Endothelial cell of umbilical vein (primary cell): ENCODE measurements at regions not wholly inside any gene's neighbourhood (a gene's known extent, or its start where the extent isn't known, plus 50 kb on each side); places are given as distances from the start of the nearest gene placed in this dataset.

Experiments used
- BruUV-seq: library from RNA; stranded (reverse); fragments of 400-500 nt; replicated peaks from 2 replicates; lab custom pipeline; 2021; lab: Mats Ljungman, UMichigan
- CTCF ChIA-PET: fragments of 300-600, 350-600 bp; sonication (Branson Sonifier 250); formaldehyde crosslinking; loops from one replicate; lab custom pipeline; 2021; ENCODE audit warnings: antibody characterized with exemption, inconsistent platforms; lab: Charles Lee
- POLR2A ChIA-PET: fragments of 300-600, 350-600 bp; sonication (Branson Sonifier 250); formaldehyde crosslinking; loops from one replicate; lab custom pipeline; 2021; ENCODE audit warnings: antibody characterized with exemption, inconsistent platforms; lab: Charles Lee
- DNase-seq: peaks from one replicate; pipeline ENCODE4 v3.0.0-alpha.2; 2011; ENCODE audit warnings: low read depth, low spot score
- FAIRE-seq: peaks from 2 replicates; lab custom pipeline; 2011; peaks lifted over from hg19 to GRCh38; lab: Jason Lieb, UNC
- H2AFZ ChIP-seq: 2 replicates; pipeline ENCODE4 v1.6.0; 2012; ENCODE audit warnings: low read depth, low read length, control low read depth, inconsistent platforms
- H3K27ac ChIP-seq: 2 replicates; pipeline ENCODE4 v1.5.1; 2011; ENCODE audit warnings: low read depth, mild to moderate bottlenecking, control low read depth, low read length, moderate library complexity; ENCODE audit not compliant: insufficient read depth
- H3K27me3 ChIP-seq, 2 experiments: 2 replicates each; pipeline versions ENCODE4 v1.6.0 to v1.6.1; 2011; ENCODE audit warnings: low read length in 2 of 2, mixed read lengths in 1 of 2; ENCODE audit not compliant: control insufficient read depth in 2 of 2, insufficient read depth in 2 of 2
- H3K36me3 ChIP-seq, 2 experiments: 2 replicates in 1 of 2; 3 replicates in 1 of 2; pipeline ENCODE4 v1.5.1; 2011; ENCODE audit warnings: low read length in 2 of 2, mild to moderate bottlenecking in 1 of 2, moderate library complexity in 1 of 2; ENCODE audit not compliant: control insufficient read depth in 2 of 2, insufficient read depth in 2 of 2; ENCODE audit errors: extremely low read depth in 1 of 2
- H3K4me1 ChIP-seq: 3 replicates; pipeline ENCODE4 v1.5.1; 2011; ENCODE audit warnings: mild to moderate bottlenecking, low read length; ENCODE audit not compliant: control insufficient read depth, insufficient read depth; ENCODE audit errors: extremely low read depth
- H3K4me2 ChIP-seq: 2 replicates; pipeline ENCODE4 v1.6.1; 2011; ENCODE audit warnings: low read length, control low read depth, mixed read lengths; ENCODE audit not compliant: insufficient read depth
- H3K4me3 ChIP-seq, 3 experiments: fragments of 200-600 bp in 1 of 3; sonication (generic), shearing (Covaris generic) in 1 of 3; replicated peaks in 1 of 3; 2 replicates each; pipeline ENCODE4 v1.5.1; 2011 to 2016; ENCODE audit warnings: control low read depth in 3 of 3, low read length in 3 of 3, mild to moderate bottlenecking in 2 of 3, inconsistent platforms in 1 of 3, low read depth in 1 of 3, moderate library complexity in 1 of 3; ENCODE audit not compliant: insufficient read depth in 1 of 3
- H3K79me2 ChIP-seq: 2 replicates; pipeline ENCODE4 v1.6.0; 2012; ENCODE audit warnings: low read length, inconsistent platforms; ENCODE audit not compliant: control insufficient read depth, insufficient read depth
- H3K9ac ChIP-seq: replicated peaks from 2 replicates; pipeline ENCODE3; 2011; ENCODE audit warnings: low read length, control low read depth; ENCODE audit not compliant: insufficient read depth; ENCODE audit errors: extremely low read depth
- H3K9me1 ChIP-seq: replicated peaks from 3 replicates; pipeline ENCODE4 v1.6.0; 2011; ENCODE audit warnings: mild to moderate bottlenecking, low read length; ENCODE audit not compliant: control insufficient read depth, insufficient read depth; ENCODE audit errors: extremely low read depth
- H3K9me3 ChIP-seq: replicated peaks from 2 replicates; pipeline ENCODE4 v1.5.1; 2012; ENCODE audit warnings: low read length, inconsistent platforms; ENCODE audit not compliant: control insufficient read depth, insufficient read depth
- H4K20me1 ChIP-seq: replicated peaks from 2 replicates; pipeline ENCODE3; 2011; ENCODE audit warnings: mild to moderate bottlenecking, low read length; ENCODE audit not compliant: control insufficient read depth, insufficient read depth; ENCODE audit errors: extremely low read depth
- EZH2 ChIP-seq: IDR thresholded peaks from 2 replicates; pipeline ENCODE4 v1.6.1; 2012; ENCODE audit warnings: borderline replicate concordance, low read depth, mild to moderate bottlenecking, moderate library complexity, low read length, inconsistent platforms; ENCODE audit not compliant: severe bottlenecking
- FOS ChIP-seq: IDR thresholded peaks from 2 replicates; pipeline ENCODE4 v1.6.1; 2011; ENCODE audit warnings: mild to moderate bottlenecking, low read length, moderate library complexity, borderline replicate concordance; ENCODE audit not compliant: insufficient read depth
- GATA2 ChIP-seq: IDR thresholded peaks from 2 replicates; pipeline ENCODE4 v1.7.0; 2011; ENCODE audit warnings: low read depth, mild to moderate bottlenecking, moderate library complexity, mixed read lengths, low read length; ENCODE audit not compliant: insufficient read length, insufficient read depth
- JUN ChIP-seq: IDR thresholded peaks from 2 replicates; pipeline ENCODE4 v1.6.1; 2011; ENCODE audit warnings: borderline replicate concordance, low read depth; ENCODE audit not compliant: insufficient read length, insufficient read depth
- MYC ChIP-seq: IDR thresholded peaks from one replicate; pipeline ENCODE4 v1.6.1; 2011; ENCODE audit warnings: mild to moderate bottlenecking, low read depth, low read length
- POLR2A ChIP-seq: IDR thresholded peaks from 2 replicates; pipeline ENCODE4 v1.6.1; 2012; ENCODE audit warnings: low read depth, mild to moderate bottlenecking, control low read depth, low read length
- POLR2AphosphoS5 ChIP-seq: IDR thresholded peaks from 2 replicates; pipeline ENCODE4 v1.6.1; 2012; ENCODE audit warnings: low read depth, mild to moderate bottlenecking, control low read depth, low read length, moderate library complexity; ENCODE audit not compliant: insufficient read depth
- dilution Hi-C: fragments of 300-500 bp; cut with MboI; formaldehyde crosslinking; loops from one replicate; pipeline ENCODE4 v1.15.0; 2019; ENCODE audit warnings: low sequenced_read_pairs; ENCODE audit not compliant: extremely low pct_ligation_motif_present
- intact Hi-C: fragments of 100-400 bp; cut with micrococcal nuclease; formaldehyde crosslinking; loops from one replicate; pipeline ENCODE4 v1.10.0; 2022
- TF ChIP-seq, protein P1 (sequence below), 2 donors: IDR thresholded peaks; 1 replicate in 1 of 2; 2 replicates in 1 of 2; pipeline ENCODE4 v1.5.1; 2011; ENCODE audit warnings: low read length in 2 of 2, mild to moderate bottlenecking in 2 of 2, moderate library complexity in 2 of 2, control low read depth in 1 of 2, inconsistent platforms in 1 of 2, low read depth in 1 of 2; ENCODE audit not compliant: insufficient read depth in 1 of 2; ENCODE audit errors: extremely low read depth in 1 of 2
- TF ChIP-seq, protein P2 (sequence below): IDR thresholded peaks from 2 replicates; pipeline ENCODE4 v1.6.1; 2011; ENCODE audit not compliant: insufficient read depth, insufficient read length

DNA sequence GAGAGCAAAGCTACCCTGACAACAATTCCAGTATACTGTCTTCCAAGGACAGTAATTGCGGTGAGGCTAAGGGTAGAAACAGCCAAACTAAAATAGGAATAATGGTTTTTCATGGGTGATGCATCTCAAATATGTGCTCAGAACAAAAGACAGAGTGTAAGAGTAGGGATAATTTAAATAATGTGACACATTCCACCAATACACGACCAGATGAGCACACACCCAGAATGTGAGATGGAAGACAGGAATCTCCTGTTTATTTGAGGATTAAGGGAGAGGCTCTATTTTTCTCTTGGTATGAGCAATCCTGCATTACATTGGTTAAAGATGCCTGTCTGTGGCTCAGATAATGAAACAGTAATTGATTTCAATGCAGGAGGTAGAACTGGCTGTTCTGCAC, 292.9 kb upstream of the ZFP64 start:
- POLR2A ChIA-PET: no interaction called here

More for the DNA sequence above, 292.9 kb upstream of the ZFP64 start:
- DNase-seq (no peak), FAIRE-seq (no peak)
- Histone ChIP-seq H3K27ac (no peak overlapping the region), H3K36me3 (no peaks in the 10 kb centered on the region), H2AFZ (no peak overlapping the region), H3K4me2 (no peak overlapping the region), H3K4me1 (no peaks in the 10 kb centered on the region), H3K4me3 (no peak overlapping the region), H3K9me3 (no peaks in the 10 kb centered on the region), H3K9me1 (no peaks in the 10 kb centered on the region), H4K20me1 (no peaks in the 10 kb centered on the region), H3K27me3 (no peaks in the 10 kb centered on the region), H3K9ac (no peak overlapping the region), H3K79me2 (no peaks in the 10 kb centered on the region)
- TF ChIP-seq POLR2AphosphoS5: no peak
- no peak for TF ChIP-seq POLR2A
- TF ChIP-seq, protein P1, sequence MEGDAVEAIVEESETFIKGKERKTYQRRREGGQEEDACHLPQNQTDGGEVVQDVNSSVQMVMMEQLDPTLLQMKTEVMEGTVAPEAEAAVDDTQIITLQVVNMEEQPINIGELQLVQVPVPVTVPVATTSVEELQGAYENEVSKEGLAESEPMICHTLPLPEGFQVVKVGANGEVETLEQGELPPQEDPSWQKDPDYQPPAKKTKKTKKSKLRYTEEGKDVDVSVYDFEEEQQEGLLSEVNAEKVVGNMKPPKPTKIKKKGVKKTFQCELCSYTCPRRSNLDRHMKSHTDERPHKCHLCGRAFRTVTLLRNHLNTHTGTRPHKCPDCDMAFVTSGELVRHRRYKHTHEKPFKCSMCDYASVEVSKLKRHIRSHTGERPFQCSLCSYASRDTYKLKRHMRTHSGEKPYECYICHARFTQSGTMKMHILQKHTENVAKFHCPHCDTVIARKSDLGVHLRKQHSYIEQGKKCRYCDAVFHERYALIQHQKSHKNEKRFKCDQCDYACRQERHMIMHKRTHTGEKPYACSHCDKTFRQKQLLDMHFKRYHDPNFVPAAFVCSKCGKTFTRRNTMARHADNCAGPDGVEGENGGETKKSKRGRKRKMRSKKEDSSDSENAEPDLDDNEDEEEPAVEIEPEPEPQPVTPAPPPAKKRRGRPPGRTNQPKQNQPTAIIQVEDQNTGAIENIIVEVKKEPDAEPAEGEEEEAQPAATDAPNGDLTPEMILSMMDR (IDR thresholded peaks at IDR 0.05; ENCODE audit: extremely low read depth in 1 of 2, insufficient read depth in 1 of 2, low read depth in 1 of 2, low read length in 2 of 2): no peak
- TF ChIP-seq EZH2: no peak
- no peak for TF ChIP-seq JUN
- no peak for TF ChIP-seq FOS
- no peak for TF ChIP-seq GATA2
- TF ChIP-seq, protein P2, sequence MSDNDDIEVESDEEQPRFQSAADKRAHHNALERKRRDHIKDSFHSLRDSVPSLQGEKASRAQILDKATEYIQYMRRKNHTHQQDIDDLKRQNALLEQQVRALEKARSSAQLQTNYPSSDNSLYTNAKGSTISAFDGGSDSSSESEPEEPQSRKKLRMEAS: no peak
- TF ChIP-seq MYC: no peak
- dilution Hi-C loops (no loop called here), intact Hi-C loops (no loop called here)
- no TSS peak for BruUV-seq
- CTCF ChIA-PET: interaction anchor here (1.1 to 1.9 kb wide), 3 partner anchors 13 to 48 kb away, joined by 3 to 6 read pairs (median 3); no protein-coding TSS in a partner anchor
